Heart left ventricle (tissue), 13 donors: ENCODE measurements at regions not wholly inside any gene's neighbourhood (a gene's known extent, or its start where the extent isn't known, plus 50 kb on each side); places are given as distances from the start of the nearest gene placed in this dataset.

Experiments used
- POLR2A ChIP-seq, 2 donors: fragments of 450-650 bp; IDR thresholded peaks; one replicate each; pipeline ENCODE4 v1.6.1; 2017; ENCODE audit warnings: antibody characterized with exemption in 2 of 2, mild to moderate bottlenecking in 2 of 2, moderate library complexity in 2 of 2
- TF ChIP-seq, protein P1 (sequence below), 12 donors: fragments of 200-600 bp; sonication (generic) in 4 of 12; IDR thresholded peaks; one replicate each; pipeline versions ENCODE4 v1.5.0 to v1.8.0; 2018 to 2022; ENCODE audit warnings: antibody characterized with exemption in 12 of 12, mild to moderate bottlenecking in 5 of 12
- donor health status: ischemic (EF 13 %, LVEDD 7.1; RV severe dilation, severe dysfunction).
- donor health status: DM: no; HTN: yes; CAD: no.
- donor health status: DM: no; HTN: no; CAD: no.
- donor health status: ischemic (EF 25% LVEDD 6.9; RV normal size, moderate dysfunction).
- donor health status: ischemic (EF 25% LVEDD 5.7; RV mildly dilated, moderate dysfunction).
- donor health status: ischemic (EF 35%, LVEDD 5.7; RV mildly dilated, moderate dysfunction).
- donor health status: nonischemic (EF 11% LVEDD 7.7; RV severe dilation, severe dysfunction).
- donor health status: DM: yes; HTN: yes; CAD: no.
- donor health status: PGD.
- donor health status: ischemic (EF 29% LVEDD 5.4; RV normal size, mild dysfunction).
- donor health status: nonischemic (EF 23%, LVEDD 6.1; RV moderate dilation, normal function).

DNA sequence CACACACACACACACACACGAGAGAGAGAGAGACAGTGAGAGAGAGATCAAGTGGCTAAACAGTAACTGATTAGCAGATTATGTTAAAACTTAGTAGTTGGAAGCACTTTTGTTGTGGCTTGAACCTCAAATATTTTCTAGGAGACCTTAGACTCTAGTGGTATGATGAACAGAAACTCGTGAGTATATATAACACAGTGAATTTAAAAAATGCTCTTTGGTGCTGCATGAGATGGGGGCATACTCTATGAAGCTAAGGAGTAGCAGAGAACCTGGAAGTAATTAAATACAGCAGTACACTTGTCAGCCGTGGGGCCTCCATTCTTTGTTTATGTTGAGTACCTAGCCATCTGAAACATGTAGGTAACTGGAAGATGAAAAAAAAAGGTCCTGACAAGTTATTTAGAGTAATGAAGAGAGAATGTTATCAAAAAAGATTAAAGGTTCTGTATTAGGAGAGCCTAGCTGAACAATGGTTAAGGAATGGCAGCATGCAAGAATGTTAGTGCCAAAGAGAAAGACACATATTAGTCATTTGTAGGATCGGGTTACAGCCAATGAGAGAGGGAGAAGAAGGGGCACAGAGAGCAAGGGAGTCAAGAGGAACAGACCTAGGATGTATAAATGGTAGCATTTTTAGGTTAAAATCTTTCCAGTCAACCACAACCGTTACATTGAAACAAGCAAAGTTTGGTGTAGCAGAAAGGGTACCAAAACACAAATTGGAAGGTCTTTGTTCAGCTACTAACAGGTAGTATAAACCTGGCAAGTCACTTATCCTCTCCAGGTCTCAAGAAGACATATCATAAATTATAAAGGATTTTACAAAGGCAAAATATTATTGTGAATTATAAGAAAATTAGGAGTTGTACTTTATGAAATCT, 316.7 kb upstream of the DIPK2B start:
- TF ChIP-seq, protein P1, sequence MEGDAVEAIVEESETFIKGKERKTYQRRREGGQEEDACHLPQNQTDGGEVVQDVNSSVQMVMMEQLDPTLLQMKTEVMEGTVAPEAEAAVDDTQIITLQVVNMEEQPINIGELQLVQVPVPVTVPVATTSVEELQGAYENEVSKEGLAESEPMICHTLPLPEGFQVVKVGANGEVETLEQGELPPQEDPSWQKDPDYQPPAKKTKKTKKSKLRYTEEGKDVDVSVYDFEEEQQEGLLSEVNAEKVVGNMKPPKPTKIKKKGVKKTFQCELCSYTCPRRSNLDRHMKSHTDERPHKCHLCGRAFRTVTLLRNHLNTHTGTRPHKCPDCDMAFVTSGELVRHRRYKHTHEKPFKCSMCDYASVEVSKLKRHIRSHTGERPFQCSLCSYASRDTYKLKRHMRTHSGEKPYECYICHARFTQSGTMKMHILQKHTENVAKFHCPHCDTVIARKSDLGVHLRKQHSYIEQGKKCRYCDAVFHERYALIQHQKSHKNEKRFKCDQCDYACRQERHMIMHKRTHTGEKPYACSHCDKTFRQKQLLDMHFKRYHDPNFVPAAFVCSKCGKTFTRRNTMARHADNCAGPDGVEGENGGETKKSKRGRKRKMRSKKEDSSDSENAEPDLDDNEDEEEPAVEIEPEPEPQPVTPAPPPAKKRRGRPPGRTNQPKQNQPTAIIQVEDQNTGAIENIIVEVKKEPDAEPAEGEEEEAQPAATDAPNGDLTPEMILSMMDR (IDR thresholded peaks at IDR 0.05): no peak
- TF ChIP-seq POLR2A (IDR thresholded peaks at IDR 0.05): no peak
